ENCODE measurements at regions not wholly inside any gene's neighbourhood (a gene's known extent, or its start where the extent isn't known, plus 50 kb on each side); places are given as distances from the start of the nearest gene placed in this dataset.
"Not testable (repeated sequence)": the region's sequence is repeated elsewhere in the genome, so short reads cannot be mapped to it uniquely, and the experiment has no call there.

GRCh38 chr2:64250751-64251423 is 106.7 kb upstream of the PELI1 start:
- WGBS = 93% methylated on average over 7 of the region's 7 CpGs
- DNase-seq (ENCODE audit: extremely low spot score) = no peak
- H3K36me3 ChIP-seq (ENCODE audit: insufficient read depth) = no peaks in the 10 kb centered on the region
- no peaks in the 10 kb centered on the region for H3K4me1 ChIP-seq (ENCODE audit: insufficient read depth)
- H3K4me3 ChIP-seq (ENCODE audit: low read depth, low read length) = no peak overlapping the region
- H3K27ac ChIP-seq (ENCODE audit: low read depth) = no peak overlapping the region

GRCh38 chr2:64251497-64252250 is 107.5 kb upstream of the PELI1 start:
- no peak for DNase-seq (ENCODE audit: extremely low spot score)
- Histone ChIP-seq H3K4me1 (ENCODE audit: insufficient read depth) (no peaks in the 10 kb centered on the region), H3K4me3 (ENCODE audit: low read depth, low read length) (no peak overlapping the region), H3K27ac (ENCODE audit: low read depth) (no peak overlapping the region), H3K36me3 (ENCODE audit: insufficient read depth) (no peaks in the 10 kb centered on the region)
- WGBS = 87% methylated on average over 5 of the region's 5 CpGs

GRCh38 chr2:64252251-64252978 is 108.2 kb upstream of the PELI1 start:
- H3K4me3 ChIP-seq (ENCODE audit: low read depth, low read length); H3K4me1 ChIP-seq (ENCODE audit: insufficient read depth); H3K27ac ChIP-seq (ENCODE audit: low read depth); H3K36me3 ChIP-seq (ENCODE audit: insufficient read depth); DNase-seq (ENCODE audit: extremely low spot score): not testable (repeated sequence)
- 87% methylated on average over 9 of the region's 11 CpGs for WGBS

- not testable (repeated sequence) for DNase-seq (ENCODE audit: extremely low spot score); H3K27ac ChIP-seq (ENCODE audit: low read depth); H3K36me3 ChIP-seq (ENCODE audit: insufficient read depth); H3K4me3 ChIP-seq (ENCODE audit: low read depth, low read length); H3K4me1 ChIP-seq (ENCODE audit: insufficient read depth)
- 90% methylated on average over 9 of the region's 9 CpGs for WGBS
Observed at GRCh38 chr2:64253421-64253820, 109.2 kb upstream of the PELI1 start.

- no peak overlapping the region for H3K4me3 ChIP-seq (ENCODE audit: low read depth, low read length)
- WGBS = 97% methylated on average over 5 of the region's 5 CpGs
- no peaks in the 10 kb centered on the region for H3K36me3 ChIP-seq (ENCODE audit: insufficient read depth)
- H3K27ac ChIP-seq (ENCODE audit: low read depth) = no peak overlapping the region
- no peak for DNase-seq (ENCODE audit: extremely low spot score)
- H3K4me1 ChIP-seq (ENCODE audit: insufficient read depth) = no peaks in the 10 kb centered on the region
Observed at GRCh38 chr2:64258566-64258965, 114.3 kb upstream of the PELI1 start.

- Histone ChIP-seq H3K27ac (ENCODE audit: low read depth) (no peak overlapping the region), H3K36me3 (ENCODE audit: insufficient read depth) (no peaks in the 10 kb centered on the region), H3K4me1 (ENCODE audit: insufficient read depth) (no peaks in the 10 kb centered on the region), H3K4me3 (ENCODE audit: low read depth, low read length) (no peak overlapping the region)
- DNase-seq (ENCODE audit: extremely low spot score) = no peak
- 42% methylated on average over 2 of the region's 2 CpGs for WGBS
Observed at GRCh38 chr2:64259312-64259711, 115.1 kb upstream of the PELI1 start.

- H3K4me1 ChIP-seq (ENCODE audit: insufficient read depth) = no peaks in the 10 kb centered on the region
- WGBS = 84% methylated on average over 6 of the region's 6 CpGs
- H3K27ac ChIP-seq (ENCODE audit: low read depth) = no peak overlapping the region
- no peaks in the 10 kb centered on the region for H3K36me3 ChIP-seq (ENCODE audit: insufficient read depth)
- H3K4me3 ChIP-seq (ENCODE audit: low read depth, low read length) = no peak overlapping the region
- no peak for DNase-seq (ENCODE audit: extremely low spot score)
Observed at GRCh38 chr2:64260093-64260803, 116.0 kb upstream of the PELI1 start.

- H3K4me3 ChIP-seq (ENCODE audit: low read depth, low read length) = no peak overlapping the region
- peak overlapping the region; percentile 6 for H3K27ac ChIP-seq (ENCODE audit: low read depth)
- WGBS = 58% methylated on average over 9 of the region's 9 CpGs
- H3K36me3 ChIP-seq (ENCODE audit: insufficient read depth) = no peaks in the 10 kb centered on the region
- no peak for DNase-seq (ENCODE audit: extremely low spot score)
- H3K4me1 ChIP-seq (ENCODE audit: insufficient read depth) = no peaks in the 10 kb centered on the region
Observed at GRCh38 chr2:64260817-64261216, 116.6 kb upstream of the PELI1 start.

GRCh38 chr2:64262071-64262470 is 117.9 kb upstream of the PELI1 start:
- no peak for DNase-seq (ENCODE audit: extremely low spot score)
- H3K4me1 ChIP-seq (ENCODE audit: insufficient read depth) = no peaks in the 10 kb centered on the region
- no peak overlapping the region for H3K27ac ChIP-seq (ENCODE audit: low read depth)
- no peaks in the 10 kb centered on the region for H3K36me3 ChIP-seq (ENCODE audit: insufficient read depth)
- 61% methylated on average over 3 of the region's 3 CpGs for WGBS
- no peak overlapping the region for H3K4me3 ChIP-seq (ENCODE audit: low read depth, low read length)

GRCh38 chr2:64262816-64263215 is 118.6 kb upstream of the PELI1 start:
- H3K27ac ChIP-seq (ENCODE audit: low read depth) = no peak overlapping the region
- H3K36me3 ChIP-seq (ENCODE audit: insufficient read depth) = no peaks in the 10 kb centered on the region
- H3K4me1 ChIP-seq (ENCODE audit: insufficient read depth) = no peaks in the 10 kb centered on the region
- DNase-seq (ENCODE audit: extremely low spot score) = no peak
- 93% methylated on average over 3 of the region's 3 CpGs for WGBS
- H3K4me3 ChIP-seq (ENCODE audit: low read depth, low read length) = no peak overlapping the region

GRCh38 chr2:64263315-64263714 is 119.1 kb upstream of the PELI1 start:
- Histone ChIP-seq H3K36me3 (ENCODE audit: insufficient read depth) (no peaks in the 10 kb centered on the region), H3K4me3 (ENCODE audit: low read depth, low read length) (no peak overlapping the region), H3K4me1 (ENCODE audit: insufficient read depth) (no peaks in the 10 kb centered on the region), H3K27ac (ENCODE audit: low read depth) (no peak overlapping the region)
- WGBS = 46% methylated on average over 6 of the region's 6 CpGs
- peak; percentile 77 for DNase-seq (ENCODE audit: extremely low spot score)

- H3K4me3 ChIP-seq (ENCODE audit: low read depth, low read length) = no peak overlapping the region
- no peak overlapping the region for H3K27ac ChIP-seq (ENCODE audit: low read depth)
- no peaks in the 10 kb centered on the region for H3K4me1 ChIP-seq (ENCODE audit: insufficient read depth)
- WGBS = 35% methylated on average over 1 of the region's 1 CpG
- H3K36me3 ChIP-seq (ENCODE audit: insufficient read depth) = no peaks in the 10 kb centered on the region
- no peak for DNase-seq (ENCODE audit: extremely low spot score)
Observed at GRCh38 chr2:64267699-64268098, 123.5 kb upstream of the PELI1 start.

- H3K4me3 ChIP-seq (ENCODE audit: low read depth, low read length) = no peak overlapping the region
- no peaks in the 10 kb centered on the region for H3K4me1 ChIP-seq (ENCODE audit: insufficient read depth)
- 83% methylated on average over 9 of the region's 9 CpGs for WGBS
- H3K27ac ChIP-seq (ENCODE audit: low read depth) = no peak overlapping the region
- DNase-seq (ENCODE audit: extremely low spot score) = no peak
- no peaks in the 10 kb centered on the region for H3K36me3 ChIP-seq (ENCODE audit: insufficient read depth)
Observed at GRCh38 chr2:64268330-64269048, 124.3 kb upstream of the PELI1 start.
